ENCODE measurements at regions not wholly inside any gene's neighbourhood (a gene's known extent, or its start where the extent isn't known, plus 50 kb on each side); places are given as distances from the start of the nearest gene placed in this dataset.

DNA sequence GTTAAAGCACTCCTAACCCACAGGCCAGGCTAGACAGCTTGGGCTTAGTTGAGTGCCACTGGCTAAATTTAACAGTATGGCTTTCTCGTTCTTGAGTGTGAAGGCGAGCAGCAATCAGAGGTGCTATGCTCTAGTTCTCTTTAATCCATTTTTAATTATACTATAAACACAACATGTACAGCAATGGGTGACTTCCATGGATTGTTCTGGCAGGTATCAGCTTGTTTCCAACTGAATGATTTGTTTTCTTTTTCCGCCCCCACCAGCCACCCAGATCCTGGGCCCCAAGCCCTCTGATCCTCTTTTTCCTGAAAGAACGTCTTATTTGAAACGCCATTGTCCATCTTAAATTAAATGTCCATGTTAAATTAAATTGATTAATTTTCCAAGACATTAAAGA lies 244.8 kb downstream of the IKZF2 start:
- no peak overlapping the region for H3K4me3 ChIP-seq
- 88% methylated on average over 5 of the region's 5 CpGs for WGBS, 2 donors
- no peaks in the 10 kb centered on the region for H3K27me3 ChIP-seq
- H3K9me3 ChIP-seq, result no peaks in the 10 kb centered on the region
- no peaks in the 10 kb centered on the region for H3K4me1 ChIP-seq
- H3K36me3 ChIP-seq (ENCODE audit: low read depth, missing control alignments), result no peaks in the 10 kb centered on the region
- no peak overlapping the region for H3K27ac ChIP-seq
- intact Hi-C loops (cut with DNase I; ENCODE audit: low total_unique reads), result no loop called here
- TF ChIP-seq, protein P1, sequence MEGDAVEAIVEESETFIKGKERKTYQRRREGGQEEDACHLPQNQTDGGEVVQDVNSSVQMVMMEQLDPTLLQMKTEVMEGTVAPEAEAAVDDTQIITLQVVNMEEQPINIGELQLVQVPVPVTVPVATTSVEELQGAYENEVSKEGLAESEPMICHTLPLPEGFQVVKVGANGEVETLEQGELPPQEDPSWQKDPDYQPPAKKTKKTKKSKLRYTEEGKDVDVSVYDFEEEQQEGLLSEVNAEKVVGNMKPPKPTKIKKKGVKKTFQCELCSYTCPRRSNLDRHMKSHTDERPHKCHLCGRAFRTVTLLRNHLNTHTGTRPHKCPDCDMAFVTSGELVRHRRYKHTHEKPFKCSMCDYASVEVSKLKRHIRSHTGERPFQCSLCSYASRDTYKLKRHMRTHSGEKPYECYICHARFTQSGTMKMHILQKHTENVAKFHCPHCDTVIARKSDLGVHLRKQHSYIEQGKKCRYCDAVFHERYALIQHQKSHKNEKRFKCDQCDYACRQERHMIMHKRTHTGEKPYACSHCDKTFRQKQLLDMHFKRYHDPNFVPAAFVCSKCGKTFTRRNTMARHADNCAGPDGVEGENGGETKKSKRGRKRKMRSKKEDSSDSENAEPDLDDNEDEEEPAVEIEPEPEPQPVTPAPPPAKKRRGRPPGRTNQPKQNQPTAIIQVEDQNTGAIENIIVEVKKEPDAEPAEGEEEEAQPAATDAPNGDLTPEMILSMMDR (IDR thresholded peaks at IDR 0.05), result no peak
- TF ChIP-seq POLR2A (IDR thresholded peaks at IDR 0.05), result no peak
- DNase-seq, result no peak

DNA sequence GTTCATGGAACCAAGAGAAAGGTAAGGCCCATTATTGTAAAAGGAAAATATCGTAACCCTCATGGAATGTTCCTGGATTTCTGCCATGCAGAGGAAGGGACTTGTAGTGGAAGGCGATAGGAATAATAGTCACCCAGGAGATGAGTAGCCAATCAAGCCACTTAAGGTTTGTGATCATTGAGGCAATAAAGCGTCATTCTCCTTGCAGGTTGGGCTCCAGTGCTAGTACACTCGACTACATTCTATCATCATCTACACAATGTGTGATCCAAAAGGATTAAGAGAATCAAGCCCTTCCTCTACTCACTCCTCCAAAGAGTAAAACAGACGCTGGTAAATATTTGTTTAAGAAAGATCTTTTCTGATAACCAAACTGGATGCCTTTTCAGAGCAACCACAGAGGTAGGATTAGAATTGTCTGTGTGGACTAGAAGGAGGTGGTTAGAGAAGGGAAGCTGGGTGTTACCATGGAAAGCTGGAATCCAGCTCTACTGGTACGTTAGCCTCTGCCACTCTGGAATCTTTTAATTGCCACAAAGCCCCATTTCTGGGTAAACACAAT lies 245.7 kb downstream of the IKZF2 start:
- no peak for DNase-seq
- no peaks in the 10 kb centered on the region for H3K36me3 ChIP-seq (ENCODE audit: low read depth, missing control alignments)
- H3K4me3 ChIP-seq, result no peak overlapping the region
- no peak for TF ChIP-seq POLR2A (IDR thresholded peaks at IDR 0.05)
- TF ChIP-seq, protein P1 (IDR thresholded peaks at IDR 0.05), result no peak
- 82 to 83% methylated on average over 6 of the region's 6 CpGs for WGBS, 2 donors
- H3K4me1 ChIP-seq, result no peaks in the 10 kb centered on the region
- H3K27ac ChIP-seq, result no peak overlapping the region
- intact Hi-C loops (cut with DNase I; ENCODE audit: low total_unique reads), result no loop called here
- no peaks in the 10 kb centered on the region for H3K9me3 ChIP-seq
- H3K27me3 ChIP-seq, result no peaks in the 10 kb centered on the region

DNA sequence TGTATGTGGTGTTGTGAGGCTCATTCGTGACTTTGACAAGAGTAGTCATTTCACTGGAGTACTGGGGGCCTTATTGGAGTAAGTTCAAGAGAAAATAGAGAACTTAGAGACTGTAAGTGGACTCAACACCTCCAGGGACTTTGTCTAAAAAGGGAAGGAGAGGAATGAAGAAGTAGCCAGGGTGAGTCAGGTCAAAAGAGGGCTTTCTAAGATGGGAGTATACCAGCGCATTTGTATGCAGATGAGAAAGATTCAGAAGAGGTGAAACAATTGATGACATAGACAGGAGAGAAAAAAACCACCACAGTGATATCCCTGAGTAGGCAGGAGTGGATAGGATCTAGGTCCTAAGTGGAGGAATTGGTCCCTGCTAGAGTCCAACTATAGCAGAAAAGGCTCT lies 246.8 kb downstream of the IKZF2 start:
- intact Hi-C loops (cut with DNase I; ENCODE audit: low total_unique reads), result no loop called here
- DNase-seq, result no peak
- Histone ChIP-seq H3K4me3 (no peak overlapping the region), H3K4me1 (no peaks in the 10 kb centered on the region), H3K36me3 (ENCODE audit: low read depth, missing control alignments) (no peaks in the 10 kb centered on the region), H3K9me3 (no peaks in the 10 kb centered on the region), H3K27ac (no peak overlapping the region), H3K27me3 (no peaks in the 10 kb centered on the region)
- 82 to 93% methylated on average over 2 of the region's 2 CpGs for WGBS, 2 donors
- TF ChIP-seq, protein P1 (IDR thresholded peaks at IDR 0.05), result no peak
- no peak for TF ChIP-seq POLR2A (IDR thresholded peaks at IDR 0.05)

DNA sequence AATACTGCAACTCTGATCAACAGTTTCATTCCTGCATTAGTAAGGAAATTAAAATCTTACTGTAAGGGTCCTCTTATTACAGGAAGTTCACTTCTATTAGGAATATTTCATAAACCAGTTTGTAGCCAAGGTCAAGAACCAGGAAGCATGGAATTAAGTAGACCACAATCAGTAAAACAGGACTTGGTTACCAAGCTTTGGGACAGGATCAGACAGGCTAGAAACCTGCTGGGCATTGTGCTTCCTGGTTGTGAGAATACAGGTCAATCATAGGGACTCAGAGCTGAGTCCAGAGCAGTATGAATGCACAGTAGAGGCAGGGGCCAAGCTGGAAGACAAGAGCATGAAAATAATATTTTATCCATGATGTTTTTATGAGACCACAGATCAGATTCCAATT lies 248.0 kb downstream of the IKZF2 start:
- Histone ChIP-seq H3K27ac (no peak overlapping the region), H3K9me3 (no peaks in the 10 kb centered on the region), H3K4me3 (no peak overlapping the region), H3K27me3 (no peaks in the 10 kb centered on the region), H3K4me1 (no peaks in the 10 kb centered on the region), H3K36me3 (ENCODE audit: low read depth, missing control alignments) (no peaks in the 10 kb centered on the region)
- intact Hi-C loops (cut with DNase I; ENCODE audit: low total_unique reads), result no loop called here
- TF ChIP-seq, protein P1 (IDR thresholded peaks at IDR 0.05), result no peak
- no peak for TF ChIP-seq POLR2A (IDR thresholded peaks at IDR 0.05)
- DNase-seq, result no peak

DNA sequence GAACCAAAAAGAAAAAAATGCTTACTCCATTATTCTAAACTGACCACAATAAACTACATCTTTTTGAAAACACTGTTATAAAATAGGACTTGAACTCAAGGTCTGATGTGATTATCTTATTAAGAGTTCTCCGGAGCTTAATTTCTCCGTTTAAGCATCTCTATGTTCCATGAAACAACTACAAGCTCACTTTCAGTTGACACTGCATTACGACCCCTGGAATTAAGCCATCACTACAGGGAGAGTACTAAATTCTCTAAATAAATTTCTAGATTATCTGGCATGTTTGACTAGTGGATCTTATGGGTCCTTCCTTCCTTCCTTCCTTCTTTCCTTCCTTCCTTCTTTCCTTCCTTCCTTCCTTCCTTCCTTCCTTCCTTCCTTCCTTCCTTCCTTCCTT lies 249.0 kb downstream of the IKZF2 start:
- no peak overlapping the region for H3K4me3 ChIP-seq
- no peak for TF ChIP-seq POLR2A (IDR thresholded peaks at IDR 0.05)
- TF ChIP-seq, protein P1 (IDR thresholded peaks at IDR 0.05), result no peak

More for the DNA sequence above, 249.0 kb downstream of the IKZF2 start:
- no peak overlapping the region for H3K27ac ChIP-seq
- WGBS, 2 donors, result 64 to 72% methylated on average over 3 of the region's 3 CpGs
- H3K4me1 ChIP-seq, result no peaks in the 10 kb centered on the region
- no peaks in the 10 kb centered on the region for H3K36me3 ChIP-seq (ENCODE audit: low read depth, missing control alignments)
- H3K27me3 ChIP-seq, result no peaks in the 10 kb centered on the region
- intact Hi-C loops (cut with DNase I; ENCODE audit: low total_unique reads), result no loop called here
- DNase-seq, result no peak
- H3K9me3 ChIP-seq, result no peaks in the 10 kb centered on the region
